ENCODE measurements at regions not wholly inside any gene's neighbourhood (a gene's known extent, or its start where the extent isn't known, plus 50 kb on each side); places are given as distances from the start of the nearest gene placed in this dataset.

- TF ChIP-seq EZH2 (IDR thresholded peaks at IDR 0.05; ENCODE audit: borderline replicate concordance, low read depth, low read length, poor library complexity, severe bottlenecking) = no peak
- TF ChIP-seq CTCF (conservative IDR thresholded peaks at IDR 0.05; ENCODE audit: low read depth, low read length) = no peak
These were observed 160.7 kb upstream of the TRPC7 start for GRCh38 chr5:136526021-136526420.

Measured in A673 (cell line).